ENCODE measurements at regions not wholly inside any gene's neighbourhood (a gene's known extent, or its start where the extent isn't known, plus 50 kb on each side); places are given as distances from the start of the nearest gene placed in this dataset.
"Not testable (repeated sequence)": the region's sequence is repeated elsewhere in the genome, so short reads cannot be mapped to it uniquely, and the experiment has no call there.

DNA sequence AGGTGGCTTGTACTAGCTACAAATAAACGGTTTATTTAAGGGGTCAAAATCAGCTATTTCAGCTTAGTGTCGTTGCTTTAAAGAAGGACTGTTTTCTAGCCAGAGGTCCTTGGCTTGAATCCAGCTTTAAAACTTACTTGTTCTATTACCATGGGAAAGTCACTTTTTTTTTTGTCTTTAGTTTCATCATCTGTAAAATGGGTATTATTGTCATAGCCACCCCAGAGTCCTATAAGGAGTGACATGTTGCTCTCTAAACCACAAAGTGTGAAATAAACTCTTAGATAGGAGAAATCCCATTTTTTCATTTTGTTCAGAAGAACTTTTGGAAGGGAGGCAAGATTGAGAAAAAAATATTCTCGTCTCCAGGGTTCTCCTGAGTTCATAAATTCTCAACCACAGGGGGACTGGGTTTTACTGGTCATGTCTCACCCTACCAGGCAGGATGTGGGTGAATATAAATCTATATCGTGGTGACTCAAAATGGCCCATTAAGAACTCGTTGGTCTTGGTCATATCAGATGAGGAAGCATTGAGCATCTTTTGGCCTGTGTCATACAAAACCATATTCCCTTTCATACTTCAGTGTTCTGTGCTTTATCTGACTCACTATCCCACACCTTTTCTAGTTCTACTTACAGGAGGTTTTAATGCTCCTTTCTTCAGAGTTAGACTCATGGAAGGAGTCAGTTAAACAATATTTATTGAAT lies 202.7 kb upstream of the NR3C1 start:
- intact Hi-C loops (cut with DNase I) = no loop called here
- no peak for ATAC-seq

GRCh38 chr5:143605403-143606005 lies 202.0 kb upstream of the NR3C1 start:
- intact Hi-C loops (cut with DNase I) = no loop called here
- ATAC-seq (peak; percentile 53), DNase-seq (ENCODE audit: missing footprints) (no peak)

More for the DNA sequence above, 202.7 kb upstream of the NR3C1 start:
- DNase-seq (ENCODE audit: missing footprints) = no peak

- intact Hi-C loops (cut with DNase I) = no loop called here
- ATAC-seq (no peak), DNase-seq (ENCODE audit: missing footprints) (no peak)
These were observed 198.4 kb upstream of the NR3C1 start for GRCh38 chr5:143601917-143602333.

GRCh38 chr5:143601357-143601756 lies 197.9 kb upstream of the NR3C1 start:
- DNase-seq (ENCODE audit: missing footprints) (no peak), ATAC-seq (peak; percentile 63)

DNA sequence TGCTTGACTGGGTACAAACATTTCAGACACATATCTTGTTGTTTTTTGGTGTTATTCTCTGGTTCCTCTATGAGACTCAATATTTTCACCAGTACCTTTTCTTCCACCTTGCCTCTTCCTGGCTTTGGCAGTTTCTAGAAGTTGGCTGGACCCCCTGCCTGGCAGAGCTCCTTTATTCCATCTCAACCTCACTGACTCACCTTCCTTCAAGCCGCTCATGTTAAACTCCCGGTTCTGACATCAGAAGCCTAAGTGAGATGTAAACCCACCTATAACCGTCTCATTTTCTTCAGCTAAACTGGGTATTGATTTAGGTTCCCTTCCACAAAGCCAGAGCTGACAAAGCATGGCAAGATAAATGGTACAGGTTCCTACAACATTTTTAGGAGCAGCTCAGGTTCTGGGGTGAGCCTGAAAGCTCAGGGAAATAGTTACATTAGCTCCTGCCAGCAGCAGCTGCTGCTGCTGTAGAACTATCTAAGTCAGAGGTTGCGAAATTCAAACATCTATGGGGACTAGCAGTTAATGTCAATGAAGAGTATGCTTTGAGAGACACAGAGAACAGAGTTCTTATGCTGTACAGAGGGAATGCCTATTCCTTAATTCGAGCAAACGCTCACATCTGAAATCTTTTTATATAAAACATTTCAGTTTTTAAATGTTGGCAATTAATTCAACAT lies 197.1 kb upstream of the NR3C1 start:
- ATAC-seq = peak; percentile 64
- intact Hi-C loops (cut with DNase I) = no loop called here
- DNase-seq (ENCODE audit: missing footprints) = no peak

More at GRCh38 chr5:143601357-143601756, 197.9 kb upstream of the NR3C1 start:
- intact Hi-C loops (cut with DNase I) = no loop called here

GRCh38 chr5:143599474-143599873 lies 196.0 kb upstream of the NR3C1 start:
- intact Hi-C loops (cut with DNase I) = no loop called here
- DNase-seq (ENCODE audit: missing footprints) (no peak), ATAC-seq (no peak)

DNA sequence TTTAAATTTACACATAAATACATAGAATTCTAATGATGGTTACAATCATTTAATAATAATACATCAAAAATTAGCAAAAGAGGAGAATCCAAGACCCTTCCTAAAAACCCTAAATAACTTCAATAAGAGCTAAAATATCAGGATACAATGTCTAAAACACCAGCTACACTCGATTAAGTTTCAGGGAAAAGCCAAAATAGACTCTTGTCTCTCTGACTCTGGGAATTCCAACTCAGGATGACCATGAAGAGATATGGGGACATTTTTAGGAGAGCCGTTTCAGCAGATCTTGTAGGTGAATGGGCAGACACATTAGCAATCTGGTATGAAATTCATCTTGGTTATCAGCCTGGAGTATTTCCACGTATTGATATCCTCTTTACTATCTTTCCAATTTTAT lies 193.3 kb upstream of the NR3C1 start:
- no peak for ATAC-seq
- intact Hi-C loops (cut with DNase I) = no loop called here
- no peak for DNase-seq (ENCODE audit: missing footprints)

- no peak for ATAC-seq
- DNase-seq (ENCODE audit: missing footprints) = no peak
- intact Hi-C loops (cut with DNase I) = no loop called here
These were observed 191.7 kb upstream of the NR3C1 start for GRCh38 chr5:143594902-143595818.

DNA sequence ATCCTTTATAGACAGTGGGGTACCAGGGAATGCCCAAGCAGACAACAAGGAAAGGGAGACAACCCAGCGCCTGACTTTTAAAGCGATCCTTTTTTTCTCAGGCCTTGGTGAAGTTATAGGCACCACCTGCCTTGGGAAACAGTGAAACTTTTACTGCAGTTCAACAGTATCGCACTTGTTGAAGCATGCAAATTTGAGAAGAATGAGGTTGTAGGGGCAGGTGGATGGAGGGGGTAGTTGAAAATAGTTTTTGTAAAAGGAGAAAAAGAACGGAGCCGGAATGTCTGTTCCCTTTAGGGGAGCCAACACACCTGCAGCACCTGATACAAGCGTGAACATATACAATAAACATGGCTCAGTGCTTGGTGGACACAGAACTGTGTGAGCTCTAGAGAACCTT lies 190.2 kb upstream of the NR3C1 start:
- intact Hi-C loops (cut with DNase I) = no loop called here
- DNase-seq (ENCODE audit: missing footprints) (no peak), ATAC-seq (no peak)

- intact Hi-C loops (cut with DNase I) = no loop called here
- DNase-seq (ENCODE audit: missing footprints) (no peak), ATAC-seq (peak; percentile 31)
These were observed 189.2 kb upstream of the NR3C1 start for GRCh38 chr5:143592648-143593047.

GRCh38 chr5:143588933-143589662 lies 185.6 kb upstream of the NR3C1 start:
- intact Hi-C loops (cut with DNase I) = no loop called here
- DNase-seq (ENCODE audit: missing footprints) (no peak), ATAC-seq (no peak)

GRCh38 chr5:143588121-143588520 lies 184.6 kb upstream of the NR3C1 start:
- ATAC-seq; intact Hi-C loops (cut with DNase I): not testable (repeated sequence)

DNA sequence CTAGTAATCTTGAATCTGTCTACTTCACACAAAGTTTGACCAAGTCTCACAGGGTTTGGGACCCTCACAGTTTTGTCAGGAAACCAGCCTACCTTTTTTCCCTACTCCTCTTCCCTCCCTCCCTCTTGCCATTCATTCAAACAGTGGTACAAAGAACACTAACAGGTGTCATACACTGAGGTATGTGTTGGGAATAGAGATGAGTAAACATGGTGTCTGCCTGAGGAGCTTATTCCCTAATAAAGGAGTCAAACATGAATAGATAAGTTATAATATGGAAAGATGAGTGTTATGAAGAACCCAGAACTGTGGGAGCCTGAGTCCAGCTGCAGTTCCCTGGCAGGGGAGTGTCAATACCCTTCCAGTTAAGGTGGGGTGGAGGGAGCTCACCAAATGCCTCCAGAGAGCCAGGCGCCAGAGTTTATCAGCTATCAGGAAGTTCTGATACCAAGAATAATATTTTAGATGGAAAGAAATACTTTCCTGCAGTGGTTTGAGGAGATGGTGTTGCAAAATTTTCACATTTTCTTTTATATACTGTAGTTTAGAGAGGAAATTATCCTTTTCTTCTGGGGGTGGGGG lies 183.4 kb upstream of the NR3C1 start:
- ATAC-seq (no peak), DNase-seq (ENCODE audit: missing footprints) (no peak)
- intact Hi-C loops (cut with DNase I) = no loop called here

More at GRCh38 chr5:143588121-143588520, 184.6 kb upstream of the NR3C1 start:
- DNase-seq (ENCODE audit: missing footprints) = not testable (repeated sequence)

- ATAC-seq = no peak
- intact Hi-C loops (cut with DNase I) = no loop called here
- no peak for DNase-seq (ENCODE audit: missing footprints)
These were observed 182.5 kb upstream of the NR3C1 start for GRCh38 chr5:143585970-143586369.

GRCh38 chr5:143583409-143583808 lies 179.9 kb upstream of the NR3C1 start:
- DNase-seq (ENCODE audit: missing footprints) = no peak
- no peak for ATAC-seq
- intact Hi-C loops (cut with DNase I) = no loop called here

DNA sequence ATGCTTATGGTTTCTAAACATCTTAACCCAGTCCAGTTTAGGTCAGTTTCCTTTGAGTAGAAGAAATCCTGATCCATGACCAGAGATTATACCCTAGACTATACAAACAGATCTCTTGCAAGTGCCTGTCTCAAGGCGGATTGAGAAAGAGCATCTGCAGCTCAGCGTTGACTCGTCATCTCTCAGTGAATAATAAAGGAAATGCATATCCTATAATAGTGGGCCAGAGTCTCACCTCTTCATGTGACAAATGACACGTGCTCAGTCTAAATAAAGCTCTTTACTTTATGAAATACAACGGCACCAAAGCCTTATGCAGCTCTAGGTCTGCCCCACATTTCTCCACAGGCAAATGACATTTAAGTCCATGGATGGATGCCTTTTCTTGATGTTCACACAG lies 179.4 kb upstream of the NR3C1 start:
- no peak for ATAC-seq

GRCh38 chr5:143582176-143582575 lies 178.7 kb upstream of the NR3C1 start:
- DNase-seq (ENCODE audit: missing footprints) (no peak), ATAC-seq (no peak)
- intact Hi-C loops (cut with DNase I) = no loop called here

More for the DNA sequence above, 179.4 kb upstream of the NR3C1 start:
- intact Hi-C loops (cut with DNase I) = no loop called here
- DNase-seq (ENCODE audit: missing footprints) = no peak

- intact Hi-C loops (cut with DNase I) = no loop called here
These were observed 178.2 kb upstream of the NR3C1 start for GRCh38 chr5:143581649-143582048.

More at GRCh38 chr5:143581649-143582048, 178.2 kb upstream of the NR3C1 start:
- DNase-seq (ENCODE audit: missing footprints) = no peak
- no peak for ATAC-seq
